ENCODE measurements at regions not wholly inside any gene's neighbourhood (a gene's known extent, or its start where the extent isn't known, plus 50 kb on each side); places are given as distances from the start of the nearest gene placed in this dataset.

- H3K9me3 ChIP-seq (ENCODE audit: control insufficient read depth, insufficient read depth, low read depth, low read length): no peaks in the 10 kb centered on the region; the same call in 1 of the 2 replicates
- no peak overlapping the region for H3K27ac ChIP-seq (ENCODE audit: extremely low read depth, low read depth, low read length)
- H3K36me3 ChIP-seq (ENCODE audit: control insufficient read depth in 2 of 2, insufficient read depth in 1 of 2, low read length in 2 of 2): no peaks in the 10 kb centered on the region
- no peak overlapping the region for H3K4me3 ChIP-seq (ENCODE audit: low read depth, low read length)
- POLR2A ChIA-PET: no interaction called here
- H3K4me1 ChIP-seq (ENCODE audit: control insufficient read depth, insufficient read depth, low read length): no peaks in the 10 kb centered on the region
- TF ChIP-seq ZSCAN4 (tag by site-specific recombination; IDR thresholded peaks at IDR 0.05) (no peak), KLF17 (tag by site-specific recombination; IDR thresholded peaks at IDR 0.05) (no peak), IKZF3 (tag by site-specific recombination; IDR thresholded peaks at IDR 0.05) (no peak), ZNF48 (tag by site-specific recombination; IDR thresholded peaks at IDR 0.05) (no peak), INSM2 (tag by site-specific recombination; IDR thresholded peaks at IDR 0.05) (no peak), ZNF350 (tag by site-specific recombination; IDR thresholded peaks at IDR 0.05) (no peak), ZNF776 (tag by site-specific recombination; IDR thresholded peaks at IDR 0.05; ENCODE audit: borderline replicate concordance) (no peak), ZNF202 (tag by site-specific recombination; IDR thresholded peaks at IDR 0.05; ENCODE audit: borderline replicate concordance) (no peak), ZNF311 (tag by site-specific recombination; IDR thresholded peaks at IDR 0.05; ENCODE audit: borderline replicate concordance) (no peak), ZBTB26 (tag by site-specific recombination; optimal IDR thresholded peaks at IDR 0.05) (no peak), ZNF280D (tag by site-specific recombination; IDR thresholded peaks at IDR 0.05) (no peak), PRDM1 (tag by site-specific recombination; IDR thresholded peaks at IDR 0.05) (no peak)
- CTCF ChIA-PET: no interaction called here
Observed at GRCh38 chr2:4873364-4873763, 818.8 kb upstream of the SOX11 start.

GRCh38 chr2:4873876-4874593, 818.1 kb upstream of the SOX11 start:
- no peak overlapping the region for H3K4me3 ChIP-seq (ENCODE audit: low read depth, low read length)
- POLR2A ChIA-PET: no interaction called here
- no peaks in the 10 kb centered on the region for H3K36me3 ChIP-seq (ENCODE audit: control insufficient read depth in 2 of 2, insufficient read depth in 1 of 2, low read length in 2 of 2)
- CTCF ChIA-PET: no interaction called here
- no peaks in the 10 kb centered on the region; the same call in 1 of the 2 replicates for H3K9me3 ChIP-seq (ENCODE audit: control insufficient read depth, insufficient read depth, low read depth, low read length)
- H3K27ac ChIP-seq (ENCODE audit: extremely low read depth, low read depth, low read length): no peak overlapping the region
- no peaks in the 10 kb centered on the region for H3K4me1 ChIP-seq (ENCODE audit: control insufficient read depth, insufficient read depth, low read length)
- TF ChIP-seq ZNF571 (tag by site-specific recombination; IDR thresholded peaks at IDR 0.05) (no peak), ZNF747 (tag by site-specific recombination; IDR thresholded peaks at IDR 0.05) (no peak), ZBTB17 (tag by site-specific recombination; IDR thresholded peaks at IDR 0.05) (no peak), ZNF513 (tag by site-specific recombination; IDR thresholded peaks at IDR 0.05) (no peak), WT1 (tag by site-specific recombination; IDR thresholded peaks at IDR 0.05) (no peak), ZNF518A (tag by site-specific recombination; conservative IDR thresholded peaks at IDR 0.05; ENCODE audit: low read depth) (no peak), ZIC2 (tag by site-specific recombination; IDR thresholded peaks at IDR 0.05) (no peak)
